Left cardiac atrium (tissue), 4 donors: ENCODE measurements at regions not wholly inside any gene's neighbourhood (a gene's known extent, or its start where the extent isn't known, plus 50 kb on each side); places are given as distances from the start of the nearest gene placed in this dataset.
"Not testable (repeated sequence)": the region's sequence is repeated elsewhere in the genome, so short reads cannot be mapped to it uniquely, and the experiment has no call there.

Experiments
- ATAC-seq, 2 donors: fragments of 200-7000 bp; cut with Tn5 transposase; one replicate each; pipeline ENCODE4 v1.9.1; 2020; ENCODE audit warnings: mild to moderate bottlenecking in 2 of 2, moderate library complexity in 2 of 2
- DNase-seq: peaks from one replicate; pipeline ENCODE4 v3.0.0-alpha.2; 2020
- intact Hi-C, 2 donors: fragments of 100-400 bp; cut with DNase I; formaldehyde crosslinking; loops; one replicate each; pipeline versions ENCODE4 v1.14.1 to v1.15.1; 2022 to 2023
- donor health status: DM: no; HTN: yes; CAD: no.
- donor health status: DM: no; HTN: yes; CAD: no; lungs with severe emphysema.
- donor health status: DM: yes; HTN: yes; CAD: no.
- donor health status: Dilated cardiomyopathy.

- ATAC-seq, result no peak
- DNase-seq, result no peak
- intact Hi-C loops, result no loop called here
These were observed 1490.0 kb upstream of the GBE1 start for GRCh38 chr3:83251490-83251889.

DNA sequence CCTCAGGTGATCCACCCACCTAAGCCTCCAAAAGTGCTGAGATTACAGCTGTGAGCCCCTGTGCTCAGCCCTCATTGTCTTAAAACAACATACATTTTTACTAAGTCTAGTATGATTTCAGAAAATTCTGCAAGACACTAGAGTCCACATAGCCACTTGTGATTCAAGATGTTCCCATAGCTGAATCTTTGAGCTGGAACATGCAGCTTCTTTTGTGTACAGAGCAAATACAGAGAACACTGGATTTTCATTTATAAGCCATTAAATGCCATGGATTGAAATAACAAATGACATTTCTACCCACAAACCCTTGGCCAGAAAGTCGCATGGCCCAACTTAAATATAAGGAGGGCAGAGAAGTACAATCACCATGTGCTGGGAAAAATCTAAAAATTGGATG is 1489.2 kb upstream of the GBE1 start:
- DNase-seq (no peak), ATAC-seq (no peak)
- intact Hi-C loops, result no loop called here

DNA sequence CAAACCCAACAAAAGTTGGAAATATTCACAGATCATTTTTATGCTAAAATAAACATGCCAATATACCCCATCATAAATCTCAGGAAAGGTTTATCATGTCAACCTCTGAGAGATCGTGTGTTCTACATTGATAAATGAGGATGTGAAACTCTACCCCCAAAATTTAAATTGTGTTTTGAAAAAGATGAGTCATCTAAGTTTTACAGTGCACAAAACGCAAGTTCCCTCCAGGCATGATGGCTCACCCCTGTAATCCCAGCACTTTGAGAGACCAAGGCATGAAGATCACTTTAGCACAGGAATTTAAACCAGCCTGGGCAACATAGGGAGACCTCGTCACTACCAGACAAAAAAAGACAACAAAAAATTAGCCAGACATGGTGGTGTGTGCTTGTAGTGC is 1487.0 kb upstream of the GBE1 start:
- intact Hi-C loops, result no loop called here

DNA sequence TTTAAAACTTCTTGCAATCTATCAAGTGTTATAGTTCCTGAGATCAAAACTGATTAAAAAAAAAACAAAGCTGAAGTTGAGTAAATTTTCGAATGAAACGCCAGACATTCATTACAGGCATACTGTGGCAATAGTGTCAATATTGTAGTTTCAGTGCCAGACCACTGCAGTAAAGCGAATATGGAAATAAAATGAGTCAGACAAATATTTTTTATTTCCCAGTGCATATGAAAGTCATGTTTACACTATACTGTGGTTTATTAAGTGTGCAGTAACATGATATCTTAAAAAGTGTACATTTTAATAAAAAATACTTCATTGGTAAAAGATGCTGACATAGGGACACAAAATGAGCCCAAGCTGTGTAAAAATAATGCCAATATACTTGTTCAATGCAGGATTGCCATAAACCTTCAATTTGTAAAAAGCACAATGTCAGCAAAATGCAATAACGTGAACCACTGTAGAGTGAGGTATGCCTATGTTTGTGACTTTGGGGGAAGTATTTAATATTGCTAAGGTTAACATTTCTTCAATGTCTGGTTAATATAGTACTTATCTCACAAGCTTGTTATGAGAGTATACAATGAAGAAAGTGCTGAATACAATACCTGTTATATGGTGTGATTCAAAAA is 1473.9 kb upstream of the GBE1 start:
- no peak for ATAC-seq
- intact Hi-C loops, result no loop called here
- no peak for DNase-seq

More for the DNA sequence above, 1487.0 kb upstream of the GBE1 start:
- DNase-seq, result no peak
- no peak for ATAC-seq

GRCh38 chr3:83233715-83234114 is 1472.3 kb upstream of the GBE1 start:
- intact Hi-C loops, result no loop called here
- DNase-seq, result no peak
- no peak for ATAC-seq

- ATAC-seq (no peak), DNase-seq (no peak)
- intact Hi-C loops, result no loop called here
These were observed 1469.4 kb upstream of the GBE1 start for GRCh38 chr3:83230841-83231240.

DNA sequence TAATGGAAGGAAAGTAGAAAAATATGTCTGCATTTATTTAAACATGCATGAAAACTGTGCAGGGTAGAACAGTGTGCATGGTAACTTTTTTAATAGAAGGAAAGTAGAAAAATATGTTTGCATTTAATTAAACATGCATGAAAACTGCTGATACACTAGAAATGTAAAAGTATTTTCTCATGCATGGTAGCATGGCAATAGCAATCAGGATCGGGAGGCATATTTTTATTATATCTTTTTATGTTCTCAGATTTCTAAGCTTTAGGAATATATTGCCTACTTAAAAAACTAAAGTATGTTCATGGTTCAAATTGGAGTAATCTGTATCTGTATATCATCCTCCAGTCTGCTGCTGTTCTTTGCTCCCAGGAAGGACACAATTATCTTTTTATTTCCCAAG is 1468.9 kb upstream of the GBE1 start:
- intact Hi-C loops, result no loop called here
- ATAC-seq (no peak), DNase-seq (no peak)

DNA sequence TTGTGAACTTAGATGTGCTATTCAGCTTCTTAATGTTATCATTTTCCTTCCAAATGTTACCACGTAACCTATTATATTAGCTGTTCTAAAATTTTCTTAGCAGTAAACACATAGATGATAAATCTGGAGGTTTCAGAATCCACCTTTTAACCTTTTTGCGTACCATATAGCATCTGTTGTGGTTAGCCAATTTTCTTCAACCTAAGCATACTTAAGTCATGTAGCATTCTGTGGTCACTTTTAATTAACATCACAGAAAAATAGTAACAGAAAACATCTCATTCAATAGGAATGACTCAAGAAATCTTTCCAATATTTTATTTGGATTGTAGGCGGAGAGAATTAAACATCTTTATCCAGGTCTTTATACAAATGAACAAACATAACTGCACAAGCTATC is 1465.3 kb upstream of the GBE1 start:
- intact Hi-C loops, result no loop called here
- no peak for DNase-seq
- ATAC-seq, result no peak

DNA sequence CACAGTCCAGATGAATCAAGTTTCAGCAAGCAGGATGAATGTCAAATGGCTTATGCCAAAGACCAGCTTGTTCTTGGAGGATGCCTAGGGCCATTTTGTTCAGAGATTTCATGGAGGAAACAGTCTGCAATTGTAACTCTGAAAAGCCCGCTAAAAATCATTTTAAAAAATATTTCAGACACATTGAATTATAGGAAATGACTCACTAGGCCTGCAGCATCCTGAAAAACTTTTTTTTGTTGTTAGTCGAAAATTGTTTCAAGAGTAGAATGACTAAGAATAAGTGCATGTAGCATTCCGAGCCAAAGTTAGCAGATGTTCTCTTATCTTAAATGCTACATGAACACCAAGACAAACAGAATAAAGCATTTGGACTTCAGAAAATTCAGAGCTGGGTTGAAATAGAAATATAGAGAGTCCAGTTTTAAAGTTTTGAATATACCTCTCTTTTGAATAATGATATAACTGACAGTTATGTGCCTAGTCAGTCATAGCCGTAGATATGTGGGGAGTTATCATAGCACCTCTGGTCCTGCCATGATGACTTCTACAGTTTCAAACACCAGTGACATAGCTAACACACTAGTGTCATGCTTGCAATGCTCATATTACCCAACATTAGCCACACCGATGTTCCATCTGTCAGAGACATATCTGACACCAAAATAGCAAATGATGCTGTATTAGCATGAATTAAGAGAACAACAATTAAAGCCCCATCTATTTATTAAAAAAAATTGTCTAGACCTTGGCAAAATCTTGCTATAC is 1462.8 kb upstream of the GBE1 start:
- intact Hi-C loops, result no loop called here
- DNase-seq (no peak), ATAC-seq (peak in 1 of 2 donors; percentile 63)

DNA sequence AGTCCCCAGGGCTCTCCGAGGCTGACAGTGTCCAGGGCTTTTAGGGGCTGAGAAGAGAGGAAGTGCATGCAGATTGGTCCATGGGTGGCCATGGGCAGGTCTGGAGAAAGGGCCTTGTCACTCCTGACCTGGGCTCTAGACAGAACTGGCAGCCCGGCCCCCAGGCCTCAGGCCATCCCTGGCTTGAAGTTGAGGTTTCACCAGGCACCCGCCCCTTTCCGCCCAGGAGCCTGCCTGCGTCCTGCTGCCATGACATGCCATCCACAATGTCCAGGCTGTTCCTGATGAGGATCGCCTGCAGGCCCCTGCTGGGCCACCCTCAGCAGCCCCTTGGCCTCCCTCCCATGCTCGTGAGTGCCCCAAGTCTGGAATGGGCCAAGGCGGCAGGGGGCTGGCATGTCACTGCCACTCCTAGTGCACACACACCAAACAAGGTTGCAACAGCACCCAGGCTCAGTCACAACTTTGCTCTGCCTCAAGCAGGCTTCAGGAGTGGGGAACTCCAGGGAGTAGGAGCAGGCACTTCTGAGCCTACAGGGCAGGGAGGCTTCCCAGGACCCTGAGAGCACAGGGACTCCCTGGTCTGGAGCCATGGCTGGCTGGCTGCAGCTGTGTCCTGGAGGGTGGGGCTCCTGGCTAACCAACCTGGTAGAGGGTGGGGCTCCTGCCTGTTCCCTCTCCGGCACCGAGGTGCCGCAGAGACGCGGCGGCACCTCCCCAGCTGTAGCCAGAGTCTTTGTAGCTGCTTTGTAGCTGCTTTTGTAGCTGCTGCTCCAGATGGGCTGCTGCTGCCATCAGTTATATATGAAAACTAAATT is 1457.1 kb upstream of the GBE1 start:
- no peak for DNase-seq
- intact Hi-C loops, result no loop called here
- no peak for ATAC-seq

GRCh38 chr3:83217595-83218118 is 1456.2 kb upstream of the GBE1 start:
- ATAC-seq, DNase-seq, intact Hi-C loops: not testable (repeated sequence)

GRCh38 chr3:83216919-83217594 is 1455.6 kb upstream of the GBE1 start:
- ATAC-seq (no peak), DNase-seq (no peak)
- intact Hi-C loops, result no loop called here

DNA sequence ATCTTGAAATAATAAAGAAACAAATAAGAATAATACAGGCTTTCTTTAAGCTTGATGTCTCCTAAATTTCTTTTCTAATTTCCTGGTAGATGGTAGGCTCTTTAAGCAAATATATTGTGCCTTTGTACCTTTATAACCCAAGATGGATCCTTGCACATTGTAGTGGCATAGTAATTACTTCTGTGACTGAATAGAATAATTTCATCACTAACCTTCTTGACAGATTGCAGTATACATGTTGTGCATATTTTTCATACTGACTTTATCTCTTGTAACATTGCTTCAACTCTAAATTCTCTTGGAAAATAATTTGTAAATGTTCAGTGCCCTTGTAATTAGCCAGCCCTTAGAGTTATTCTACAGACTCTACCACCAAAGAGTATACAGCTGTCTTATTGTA is 1433.8 kb upstream of the GBE1 start:
- intact Hi-C loops, result no loop called here
- ATAC-seq, result no peak
- DNase-seq, result no peak

DNA sequence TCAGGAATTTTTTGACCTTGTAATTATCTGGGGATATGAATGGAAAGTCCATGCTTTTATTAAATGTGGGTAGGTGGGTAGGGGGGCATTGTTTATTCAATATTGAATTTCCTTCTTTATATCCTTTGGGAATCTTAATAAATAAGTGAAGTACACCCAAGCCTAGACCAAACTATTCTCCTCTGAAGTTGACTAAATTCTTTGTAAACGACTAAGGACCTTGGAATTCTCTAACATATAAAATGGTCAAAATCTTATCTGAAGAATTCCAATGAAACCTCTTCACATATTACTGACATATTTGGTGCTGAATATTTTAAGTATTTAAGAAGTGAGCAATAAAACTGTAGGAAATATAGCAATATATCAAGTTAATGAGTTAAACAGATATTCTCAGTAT is 1432.1 kb upstream of the GBE1 start:
- intact Hi-C loops, result no loop called here
- DNase-seq (no peak), ATAC-seq (no peak)

DNA sequence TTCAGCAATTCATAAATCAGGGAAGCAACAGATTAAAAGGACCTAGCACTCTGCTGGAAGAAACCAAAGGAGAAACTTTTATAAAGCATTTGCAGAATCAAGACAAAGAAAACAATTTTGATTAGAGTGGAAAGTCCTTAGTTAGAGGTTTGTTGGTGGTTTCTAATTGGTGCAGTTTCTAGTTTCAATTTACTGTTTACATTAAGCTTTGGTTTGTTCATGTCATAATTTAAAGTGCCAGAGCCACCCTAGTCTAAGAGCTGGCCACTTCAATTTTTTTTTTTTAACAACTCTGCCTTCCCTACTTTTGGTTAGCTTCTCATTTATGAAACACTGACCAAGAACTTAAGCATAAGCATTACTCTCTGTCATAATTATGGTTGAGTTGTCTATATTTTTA is 1428.2 kb upstream of the GBE1 start:
- intact Hi-C loops, result no loop called here
- no peak for ATAC-seq

GRCh38 chr3:83169473-83169872 is 1408.0 kb upstream of the GBE1 start:
- intact Hi-C loops, result no loop called here
- ATAC-seq, result no peak
- DNase-seq, result no peak

More for the DNA sequence above, 1428.2 kb upstream of the GBE1 start:
- DNase-seq, result no peak

- DNase-seq, result no peak
- intact Hi-C loops, result no loop called here
- no peak for ATAC-seq
These were observed 1389.5 kb upstream of the GBE1 start for GRCh38 chr3:83150896-83151295.

DNA sequence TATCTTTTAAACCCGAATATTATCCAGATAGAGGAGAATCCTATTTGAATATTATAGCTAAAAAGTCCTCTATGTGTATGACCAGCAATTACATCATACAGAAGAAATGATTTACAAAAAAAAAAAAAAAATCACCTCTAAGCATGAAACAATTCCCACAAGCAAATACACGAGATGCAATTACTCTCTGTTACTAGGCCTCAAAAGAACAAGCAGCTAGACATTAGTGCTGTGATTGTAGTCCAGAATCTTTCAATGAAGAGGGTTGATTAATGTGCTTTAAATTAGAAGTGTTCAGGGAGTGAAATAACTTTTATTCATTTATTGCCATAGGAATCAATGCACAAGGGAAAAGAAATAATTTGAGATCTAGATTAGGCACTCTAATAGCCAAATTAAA is 1379.5 kb upstream of the GBE1 start:
- intact Hi-C loops, result no loop called here
- DNase-seq (no peak), ATAC-seq (no peak)

DNA sequence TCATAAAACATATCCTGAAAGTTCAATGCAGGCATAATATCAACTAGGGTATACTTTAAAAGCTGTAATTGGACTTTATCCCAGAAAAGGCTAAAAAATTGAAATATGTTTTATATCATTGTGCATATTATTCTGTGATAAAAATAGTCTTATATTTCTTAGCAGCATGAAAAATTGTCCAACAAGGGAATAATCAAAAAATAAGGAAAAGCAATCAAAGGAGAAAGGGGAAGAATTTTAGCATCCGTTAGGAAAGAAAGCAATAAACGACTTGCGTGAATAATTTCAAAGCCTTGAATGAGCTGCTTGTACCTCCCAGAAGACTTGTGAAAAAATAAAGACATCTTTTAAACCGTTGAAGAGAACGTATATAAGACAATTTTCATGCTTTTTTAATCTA is 1369.8 kb upstream of the GBE1 start:
- intact Hi-C loops, result no loop called here
- DNase-seq (no peak), ATAC-seq (no peak)
